ENCODE measurements at regions not wholly inside any gene's neighbourhood (a gene's known extent, or its start where the extent isn't known, plus 50 kb on each side); places are given as distances from the start of the nearest gene placed in this dataset.

DNA sequence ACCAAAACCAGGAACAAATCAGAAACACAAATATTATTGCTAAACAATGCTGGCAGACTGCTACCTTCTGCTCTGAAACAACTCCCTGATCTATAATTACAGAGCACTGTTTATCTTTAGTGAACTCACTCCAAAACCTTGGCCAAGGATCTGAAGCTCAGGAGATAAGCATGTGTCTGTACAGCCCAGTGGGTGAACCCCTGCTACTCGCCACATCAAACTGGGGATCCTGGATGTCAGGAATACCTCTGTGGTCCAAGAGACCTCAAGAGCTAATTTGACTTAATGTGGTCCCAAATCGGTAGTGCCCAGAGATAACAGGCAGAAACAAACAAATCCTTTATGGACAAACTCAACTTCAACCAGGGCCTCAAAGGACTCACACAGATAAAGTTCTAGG is 381.8 kb downstream of the KIF16B start:
- ATAC-seq (ENCODE audit: low read depth) (no peak), DNase-seq (no peak)
- Histone ChIP-seq H2AK9ac (replicated peaks; ENCODE audit: low read depth, low read length, poor library complexity) (no peak overlapping the region), H3K4ac (ENCODE audit: low read depth, low read length) (no peak overlapping the region), H3K79me1 (ENCODE audit: low read depth in 1 of 2, low read length in 2 of 2) (no peaks in the 10 kb centered on the region), H3K4me1 (ENCODE audit: control insufficient read depth, insufficient read depth, low read length) (no peaks in the 10 kb centered on the region), H3K27me3 (ENCODE audit: control insufficient read depth, insufficient read depth, low read length) (no peaks in the 10 kb centered on the region), H3K14ac (replicated peaks; ENCODE audit: low read depth, low read length) (no peak overlapping the region), H4K5ac (ENCODE audit: low read depth, low read length) (no peak overlapping the region), H4K20me1 (ENCODE audit: insufficient read depth, low read length) (no peaks in the 10 kb centered on the region), H3K18ac (ENCODE audit: low read depth, low read length) (no peak overlapping the region), H3K23ac (ENCODE audit: low read depth, low read length) (no peak overlapping the region), H3K56ac (ENCODE audit: extremely low read depth, insufficient read depth, low read length) (no peak overlapping the region), H3K27ac (ENCODE audit: insufficient read depth, low read length) (no peak overlapping the region), H2BK5ac (ENCODE audit: low read depth, low read length, poor library complexity, severe bottlenecking) (no peak overlapping the region), H3K9me3 (ENCODE audit: control insufficient read depth, insufficient read depth, low read length) (peaks cover 13% of the 10 kb centered on the region), H2BK120ac (ENCODE audit: low read depth, low read length) (no peak overlapping the region), H4K8ac (ENCODE audit: low read depth in 2 of 2, low read length in 2 of 2) (no peak overlapping the region), H2BK20ac (ENCODE audit: low read depth, low read length) (no peak overlapping the region), H2AK5ac (ENCODE audit: low read depth, low read length) (no peak overlapping the region), H3K9ac (ENCODE audit: low read depth, low read length) (no peak overlapping the region), H2BK15ac (ENCODE audit: low read depth, low read length) (no peak overlapping the region), H3K36me3 (ENCODE audit: control insufficient read depth, insufficient read depth, low read length) (no peaks in the 10 kb centered on the region), H2AFZ (replicated peaks; ENCODE audit: low read length, poor library complexity) (no peak overlapping the region), H3K4me3 (ENCODE audit: insufficient read depth, low read depth, low read length) (no peak overlapping the region), H3K4me2 (ENCODE audit: low read depth, low read length) (no peak overlapping the region), H3K9me1 (ENCODE audit: insufficient read depth, low read length) (no peaks in the 10 kb centered on the region), H4K91ac (ENCODE audit: insufficient read depth, low read depth, low read length) (no peak overlapping the region)
- no TSS peak for BruUV-seq (replicated peaks)
- CTCF ChIA-PET: no interaction called here
- POLR2A ChIA-PET (ENCODE audit: unreplicated experiment): no interaction called here
- intact Hi-C loops (cut with micrococcal nuclease): no loop called here
- dilution Hi-C loops (cut with HindIII; ENCODE audit: low sequenced_read_pairs, unreplicated experiment): no loop called here
- in situ Hi-C loops (cut with MboI; ENCODE audit: low sequenced_read_pairs): no loop called here
- no peak for TF ChIP-seq MAZ (IDR thresholded peaks at IDR 0.05; ENCODE audit: borderline replicate concordance, low read depth, low read length)
- no peak for TF ChIP-seq RFX5 (IDR thresholded peaks at IDR 0.05; ENCODE audit: low read depth, low read length)
- TF ChIP-seq FOS (IDR thresholded peaks at IDR 0.05; ENCODE audit: low read depth, low read length): no peak
- TF ChIP-seq NFE2L2 (IDR thresholded peaks at IDR 0.05; ENCODE audit: low read depth, low read length): no peak
- TF ChIP-seq, protein P1, sequence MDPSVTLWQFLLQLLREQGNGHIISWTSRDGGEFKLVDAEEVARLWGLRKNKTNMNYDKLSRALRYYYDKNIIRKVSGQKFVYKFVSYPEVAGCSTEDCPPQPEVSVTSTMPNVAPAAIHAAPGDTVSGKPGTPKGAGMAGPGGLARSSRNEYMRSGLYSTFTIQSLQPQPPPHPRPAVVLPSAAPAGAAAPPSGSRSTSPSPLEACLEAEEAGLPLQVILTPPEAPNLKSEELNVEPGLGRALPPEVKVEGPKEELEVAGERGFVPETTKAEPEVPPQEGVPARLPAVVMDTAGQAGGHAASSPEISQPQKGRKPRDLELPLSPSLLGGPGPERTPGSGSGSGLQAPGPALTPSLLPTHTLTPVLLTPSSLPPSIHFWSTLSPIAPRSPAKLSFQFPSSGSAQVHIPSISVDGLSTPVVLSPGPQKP (IDR thresholded peaks at IDR 0.05; ENCODE audit: borderline replicate concordance, low read depth, low read length): no peak
- TF ChIP-seq SMC3 (IDR thresholded peaks at IDR 0.05; ENCODE audit: low read depth, low read length): no peak
- 13% methylated on average over 1 of the region's 2 CpGs; no CpG with 5 or more reads in 1 of the 2 experiments for WGBS, 2 experiments (ENCODE audit: extremely low coverage in 2 of 2, insufficient read length in 1 of 2)
